AG04449 (cell line): ENCODE measurements at regions not wholly inside any gene's neighbourhood (a gene's known extent, or its start where the extent isn't known, plus 50 kb on each side); places are given as distances from the start of the nearest gene placed in this dataset.

Source experiments
- CTCF ChIA-PET: fragments of 350-600 bp; formaldehyde crosslinking; extraction: SDS; loops from one replicate; lab custom pipeline; 2021; ENCODE audit warnings: antibody characterized with exemption; lab: Yijun Ruan, JAX
- POLR2A ChIA-PET: fragments of 400-600, 350-600 bp; formaldehyde crosslinking; extraction: SDS; loops from one replicate; lab custom pipeline; 2020; ENCODE audit warnings: antibody characterized with exemption, inconsistent platforms; lab: Yijun Ruan, JAX
- DNase-seq: peaks from one replicate; pipeline ENCODE4 v3.0.0-alpha.2; 2010; ENCODE audit warnings: low read depth, low spot score
- H3K4me3 ChIP-seq: 2 replicates; pipeline ENCODE4 v1.5.1; 2011; ENCODE audit warnings: low read depth, mild to moderate bottlenecking, control low read depth, low read length
- TF ChIP-seq, protein P1 (sequence below): IDR thresholded peaks from one replicate; pipeline ENCODE4 v1.5.1; 2011; ENCODE audit warnings: mild to moderate bottlenecking, moderate library complexity, low read length, control low read depth, inconsistent platforms; ENCODE audit not compliant: insufficient read depth; ENCODE audit errors: missing control alignments

DNA sequence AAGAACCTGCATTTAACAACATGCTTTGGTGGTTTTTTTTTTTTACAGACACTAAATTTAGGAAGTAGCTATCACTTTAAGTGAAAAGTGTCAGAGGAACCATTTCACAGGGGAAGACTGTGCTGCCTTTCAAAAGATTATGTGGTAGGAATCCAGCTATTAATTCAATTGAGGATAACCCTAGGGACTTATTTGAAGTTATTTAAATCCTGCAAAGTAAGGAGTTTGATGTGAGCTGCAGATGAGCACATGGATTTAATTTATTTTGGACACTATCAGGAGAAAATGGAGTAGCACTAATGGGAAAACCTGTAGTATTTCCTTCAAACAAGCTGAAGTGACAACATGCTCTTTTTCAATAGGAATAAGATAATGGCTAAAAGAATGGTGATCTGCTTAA lies 419.8 kb downstream of the ANKRD7 start:
- POLR2A ChIA-PET = no interaction called here
- DNase-seq = no peak
- TF ChIP-seq, protein P1, sequence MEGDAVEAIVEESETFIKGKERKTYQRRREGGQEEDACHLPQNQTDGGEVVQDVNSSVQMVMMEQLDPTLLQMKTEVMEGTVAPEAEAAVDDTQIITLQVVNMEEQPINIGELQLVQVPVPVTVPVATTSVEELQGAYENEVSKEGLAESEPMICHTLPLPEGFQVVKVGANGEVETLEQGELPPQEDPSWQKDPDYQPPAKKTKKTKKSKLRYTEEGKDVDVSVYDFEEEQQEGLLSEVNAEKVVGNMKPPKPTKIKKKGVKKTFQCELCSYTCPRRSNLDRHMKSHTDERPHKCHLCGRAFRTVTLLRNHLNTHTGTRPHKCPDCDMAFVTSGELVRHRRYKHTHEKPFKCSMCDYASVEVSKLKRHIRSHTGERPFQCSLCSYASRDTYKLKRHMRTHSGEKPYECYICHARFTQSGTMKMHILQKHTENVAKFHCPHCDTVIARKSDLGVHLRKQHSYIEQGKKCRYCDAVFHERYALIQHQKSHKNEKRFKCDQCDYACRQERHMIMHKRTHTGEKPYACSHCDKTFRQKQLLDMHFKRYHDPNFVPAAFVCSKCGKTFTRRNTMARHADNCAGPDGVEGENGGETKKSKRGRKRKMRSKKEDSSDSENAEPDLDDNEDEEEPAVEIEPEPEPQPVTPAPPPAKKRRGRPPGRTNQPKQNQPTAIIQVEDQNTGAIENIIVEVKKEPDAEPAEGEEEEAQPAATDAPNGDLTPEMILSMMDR = no peak
- CTCF ChIA-PET = no interaction called here
- H3K4me3 ChIP-seq = no peak overlapping the region

GRCh38 chr7:118648002-118648401 lies 423.5 kb downstream of the ANKRD7 start:
- ChIA-PET POLR2A (no interaction called here), CTCF (no interaction called here)
- TF ChIP-seq, protein P1 = no peak
- H3K4me3 ChIP-seq = no peak overlapping the region
- DNase-seq = no peak

DNA sequence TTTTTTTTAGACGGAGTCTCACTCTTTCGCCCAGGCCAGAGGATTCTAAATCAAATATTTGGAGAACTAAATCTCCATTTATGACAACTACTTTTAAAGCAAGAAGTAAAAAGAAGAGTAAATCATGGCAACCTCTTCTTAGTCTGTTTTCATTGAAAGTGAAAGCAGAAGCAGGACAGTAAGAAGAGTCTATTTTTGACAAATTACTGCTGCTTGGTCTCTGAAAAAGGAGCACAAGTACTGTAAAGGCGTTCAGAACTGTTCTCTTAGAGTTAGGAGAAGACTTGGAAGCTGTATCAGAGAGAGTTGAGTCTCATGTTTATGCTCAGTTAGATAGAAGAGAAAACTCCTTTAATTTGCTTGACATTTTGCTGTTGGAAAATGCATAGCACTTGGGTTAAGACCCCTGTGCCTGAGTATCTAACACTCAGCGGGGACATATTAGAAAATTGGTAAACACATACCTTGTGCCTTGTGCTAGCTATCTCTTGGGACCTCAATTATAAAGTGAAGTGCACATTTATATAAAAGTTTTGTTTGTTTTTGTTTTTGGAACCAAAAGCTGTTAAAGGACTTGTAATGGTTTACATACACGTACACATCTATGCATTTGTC lies 433.0 kb downstream of the ANKRD7 start:
- no peak overlapping the region for H3K4me3 ChIP-seq
- no peak for DNase-seq
- CTCF ChIA-PET = no interaction called here
- TF ChIP-seq, protein P1 = no peak
- POLR2A ChIA-PET = no interaction called here

- ChIA-PET CTCF (no interaction called here), POLR2A (no interaction called here)
- no peak for DNase-seq
- TF ChIP-seq, protein P1 = no peak
- H3K4me3 ChIP-seq = no peak overlapping the region
Measured at GRCh38 chr7:118662266-118662665, 437.8 kb downstream of the ANKRD7 start.

GRCh38 chr7:118664498-118664897 lies 440.0 kb downstream of the ANKRD7 start:
- no peak overlapping the region for H3K4me3 ChIP-seq
- POLR2A ChIA-PET = no interaction called here
- no peak for DNase-seq
- TF ChIP-seq, protein P1 = no peak
- CTCF ChIA-PET = no interaction called here

GRCh38 chr7:118671149-118671548 lies 446.6 kb downstream of the ANKRD7 start:
- TF ChIP-seq, protein P1 = no peak
- POLR2A ChIA-PET = no interaction called here
- no peak for DNase-seq
- no peak overlapping the region for H3K4me3 ChIP-seq
- CTCF ChIA-PET = no interaction called here
